ENCODE measurements at regions not wholly inside any gene's neighbourhood (a gene's known extent, or its start where the extent isn't known, plus 50 kb on each side); places are given as distances from the start of the nearest gene placed in this dataset.

GRCh38 chr16:86073763-86074493 is 175.0 kb downstream of the IRF8 start:
- TF ChIP-seq CTCF (IDR thresholded peaks at IDR 0.05 in 2 of 3, conservative IDR thresholded peaks at IDR 0.05 in 1 of 3; ENCODE audit: borderline replicate concordance in 1 of 3, insufficient read depth in 1 of 3, low read depth in 2 of 3, low read length in 2 of 3) (no peak), EZH2 (IDR thresholded peaks at IDR 0.05) (no peak), RAD21 (IDR thresholded peaks at IDR 0.05; ENCODE audit: low read depth) (no peak), POLR2AphosphoS5 (IDR thresholded peaks at IDR 0.05; ENCODE audit: low read depth, low read length) (no peak), SP1 (IDR thresholded peaks at IDR 0.05; ENCODE audit: low read depth) (no peak), POLR2A (IDR thresholded peaks at IDR 0.05; ENCODE audit: borderline replicate concordance, extremely low read depth, insufficient read depth, insufficient read length) (no peak)
